Peyer's patch (tissue), 4 donors: ENCODE measurements at regions not wholly inside any gene's neighbourhood (a gene's known extent, or its start where the extent isn't known, plus 50 kb on each side); places are given as distances from the start of the nearest gene placed in this dataset.

Experiments
- POLR2A ChIP-seq, 2 donors: fragments of 450-650 bp; IDR thresholded peaks; one replicate each; pipeline ENCODE4 v1.5.1; 2017; ENCODE audit warnings: antibody characterized with exemption in 2 of 2, mild to moderate bottlenecking in 2 of 2, moderate library complexity in 2 of 2
- TF ChIP-seq, protein P1 (sequence below), 6 experiments: fragments of 450-650 bp in 4 of 6; fragments of 200-600 bp in 2 of 6; sonication (generic) in 1 of 6; IDR thresholded peaks; one replicate each; pipeline ENCODE4 v1.5.1; 2017 to 2019; ENCODE audit warnings: antibody characterized with exemption in 6 of 6, mild to moderate bottlenecking in 3 of 6, moderate library complexity in 1 of 6

DNA sequence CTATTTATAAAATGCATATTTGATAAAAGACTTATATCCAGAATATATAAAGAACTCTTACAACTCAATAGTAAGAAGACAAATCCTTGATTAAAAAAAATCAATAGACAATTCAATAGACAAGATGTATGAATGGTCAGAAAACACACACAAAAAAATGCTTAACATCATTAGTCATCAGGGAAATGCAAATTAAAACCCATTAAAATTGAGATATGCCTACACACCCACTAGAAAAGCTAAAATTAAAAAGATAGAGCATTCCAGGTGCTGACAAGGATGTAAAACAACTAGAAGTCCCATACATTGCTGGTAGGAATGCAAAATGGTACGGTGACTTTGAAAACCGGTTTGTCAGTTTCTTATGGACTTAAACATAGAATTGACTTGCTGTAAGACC lies 127.1 kb downstream of the TFAP2B start:
- TF ChIP-seq, protein P1, sequence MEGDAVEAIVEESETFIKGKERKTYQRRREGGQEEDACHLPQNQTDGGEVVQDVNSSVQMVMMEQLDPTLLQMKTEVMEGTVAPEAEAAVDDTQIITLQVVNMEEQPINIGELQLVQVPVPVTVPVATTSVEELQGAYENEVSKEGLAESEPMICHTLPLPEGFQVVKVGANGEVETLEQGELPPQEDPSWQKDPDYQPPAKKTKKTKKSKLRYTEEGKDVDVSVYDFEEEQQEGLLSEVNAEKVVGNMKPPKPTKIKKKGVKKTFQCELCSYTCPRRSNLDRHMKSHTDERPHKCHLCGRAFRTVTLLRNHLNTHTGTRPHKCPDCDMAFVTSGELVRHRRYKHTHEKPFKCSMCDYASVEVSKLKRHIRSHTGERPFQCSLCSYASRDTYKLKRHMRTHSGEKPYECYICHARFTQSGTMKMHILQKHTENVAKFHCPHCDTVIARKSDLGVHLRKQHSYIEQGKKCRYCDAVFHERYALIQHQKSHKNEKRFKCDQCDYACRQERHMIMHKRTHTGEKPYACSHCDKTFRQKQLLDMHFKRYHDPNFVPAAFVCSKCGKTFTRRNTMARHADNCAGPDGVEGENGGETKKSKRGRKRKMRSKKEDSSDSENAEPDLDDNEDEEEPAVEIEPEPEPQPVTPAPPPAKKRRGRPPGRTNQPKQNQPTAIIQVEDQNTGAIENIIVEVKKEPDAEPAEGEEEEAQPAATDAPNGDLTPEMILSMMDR (IDR thresholded peaks at IDR 0.05) = no peak
- no peak for TF ChIP-seq POLR2A (IDR thresholded peaks at IDR 0.05)
